ENCODE measurements at regions not wholly inside any gene's neighbourhood (a gene's known extent, or its start where the extent isn't known, plus 50 kb on each side); places are given as distances from the start of the nearest gene placed in this dataset.

DNA sequence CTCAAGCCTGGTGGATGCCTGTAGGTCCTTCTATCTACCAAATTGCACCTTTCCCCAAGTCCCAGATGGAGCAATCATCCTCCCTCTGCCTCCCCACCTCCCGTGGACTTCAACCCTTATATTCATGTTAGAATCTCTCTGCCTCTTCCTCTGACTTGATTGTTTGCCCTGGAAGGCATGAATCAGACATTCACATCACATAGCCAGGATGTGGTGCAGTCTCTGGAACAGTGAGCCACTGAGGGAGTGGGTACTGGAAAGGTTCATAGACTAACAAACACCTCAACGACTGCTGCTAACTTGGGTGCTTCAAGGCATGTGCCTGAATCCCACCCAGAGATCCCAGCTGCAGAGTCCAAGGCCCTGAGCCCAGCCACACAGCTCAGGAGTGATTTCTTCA, 494.0 kb downstream of the TNS3 start:
- no peak for ATAC-seq (ENCODE audit: low read depth in 2 of 2)
- Mint-ChIP-seq H3K4me1 (no peaks in the 10 kb centered on the region), H3K4me3 (peak overlapping the region in 1 of 4 donors; percentile 21), H3K27me3 (no peaks in the 10 kb centered on the region), H3K27ac (no peak overlapping the region), H3K9me3 (peaks cover 0 to 4% (median 0%) of the 10 kb centered on the region in 7 donors), H3K36me3 (no peaks in the 10 kb centered on the region)
- no peaks in the 10 kb centered on the region for H3K4me1 ChIP-seq (ENCODE audit: control insufficient read depth, insufficient read depth, low read length, poor library complexity, severe bottlenecking)
- DNase-seq, result no peak
- no peak overlapping the region for H3K27ac ChIP-seq (ENCODE audit: insufficient read depth, low read length, poor library complexity, severe bottlenecking)
- H3K27me3 ChIP-seq (ENCODE audit: control insufficient read depth, insufficient read depth, low read length), result no peaks in the 10 kb centered on the region
- no peaks in the 10 kb centered on the region for H3K9me3 ChIP-seq (ENCODE audit: control insufficient read depth in 2 of 2, low read length in 2 of 2)
- H3K36me3 ChIP-seq (ENCODE audit: control insufficient read depth, insufficient read depth, low read length), result no peaks in the 10 kb centered on the region
- no peak overlapping the region for H3K4me3 ChIP-seq (ENCODE audit: low read depth, low read length)

DNA sequence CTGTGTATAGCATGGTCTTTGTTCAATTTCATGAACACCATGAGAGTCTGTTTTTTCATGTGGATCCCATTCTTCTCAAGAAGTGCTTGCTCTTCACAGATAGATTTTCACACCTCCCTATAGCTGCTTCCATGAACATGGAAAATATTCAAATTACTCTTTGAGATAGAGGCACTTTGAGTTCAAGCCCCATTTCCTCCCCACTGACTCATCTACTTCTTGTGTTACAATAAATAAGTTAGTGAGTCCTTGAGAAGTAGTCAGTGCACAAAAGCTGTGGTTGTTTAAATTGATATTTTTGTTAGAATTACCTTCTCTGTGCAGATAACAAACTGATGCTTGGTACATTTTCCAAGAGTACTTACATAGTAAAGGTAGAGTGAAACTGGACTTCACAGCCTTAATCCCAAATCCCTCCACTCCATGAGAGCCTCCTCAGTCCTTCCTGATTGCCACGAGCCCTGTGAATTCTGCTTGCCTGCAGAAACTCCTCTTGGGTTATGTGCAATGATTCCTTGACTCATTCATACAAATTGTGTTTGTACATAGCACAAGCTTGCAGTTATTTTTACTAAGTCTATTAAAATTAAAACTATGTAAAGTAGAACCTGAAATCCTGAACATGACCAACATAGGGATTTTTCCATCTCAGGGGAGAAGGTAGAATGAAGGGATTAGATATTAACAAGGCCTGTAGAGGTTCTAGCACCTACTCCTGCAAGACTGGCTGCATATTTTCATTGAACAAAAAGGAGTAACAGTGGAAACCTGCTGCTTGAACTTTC, 496.2 kb downstream of the TNS3 start:
- Histone ChIP-seq H3K9me3 (ENCODE audit: control insufficient read depth in 2 of 2, low read length in 2 of 2) (no peaks in the 10 kb centered on the region), H3K36me3 (ENCODE audit: control insufficient read depth, insufficient read depth, low read length) (no peaks in the 10 kb centered on the region), H3K4me3 (ENCODE audit: low read depth, low read length) (no peak overlapping the region), H3K27ac (ENCODE audit: insufficient read depth, low read length, poor library complexity, severe bottlenecking) (no peak overlapping the region), H3K4me1 (ENCODE audit: control insufficient read depth, insufficient read depth, low read length, poor library complexity, severe bottlenecking) (no peaks in the 10 kb centered on the region), H3K27me3 (ENCODE audit: control insufficient read depth, insufficient read depth, low read length) (no peaks in the 10 kb centered on the region)
- no peaks in the 10 kb centered on the region for H3K27me3 Mint-ChIP-seq
- no peaks in the 10 kb centered on the region for H3K36me3 Mint-ChIP-seq
- ATAC-seq (ENCODE audit: low read depth in 2 of 2) (no peak), DNase-seq (no peak)
- H3K27ac Mint-ChIP-seq, result no peak overlapping the region
- H3K4me3 Mint-ChIP-seq, result no peak overlapping the region
- no peaks in the 10 kb centered on the region for H3K4me1 Mint-ChIP-seq
- peaks cover 0 to 2% (median 0%) of the 10 kb centered on the region in 7 donors for H3K9me3 Mint-ChIP-seq

DNA sequence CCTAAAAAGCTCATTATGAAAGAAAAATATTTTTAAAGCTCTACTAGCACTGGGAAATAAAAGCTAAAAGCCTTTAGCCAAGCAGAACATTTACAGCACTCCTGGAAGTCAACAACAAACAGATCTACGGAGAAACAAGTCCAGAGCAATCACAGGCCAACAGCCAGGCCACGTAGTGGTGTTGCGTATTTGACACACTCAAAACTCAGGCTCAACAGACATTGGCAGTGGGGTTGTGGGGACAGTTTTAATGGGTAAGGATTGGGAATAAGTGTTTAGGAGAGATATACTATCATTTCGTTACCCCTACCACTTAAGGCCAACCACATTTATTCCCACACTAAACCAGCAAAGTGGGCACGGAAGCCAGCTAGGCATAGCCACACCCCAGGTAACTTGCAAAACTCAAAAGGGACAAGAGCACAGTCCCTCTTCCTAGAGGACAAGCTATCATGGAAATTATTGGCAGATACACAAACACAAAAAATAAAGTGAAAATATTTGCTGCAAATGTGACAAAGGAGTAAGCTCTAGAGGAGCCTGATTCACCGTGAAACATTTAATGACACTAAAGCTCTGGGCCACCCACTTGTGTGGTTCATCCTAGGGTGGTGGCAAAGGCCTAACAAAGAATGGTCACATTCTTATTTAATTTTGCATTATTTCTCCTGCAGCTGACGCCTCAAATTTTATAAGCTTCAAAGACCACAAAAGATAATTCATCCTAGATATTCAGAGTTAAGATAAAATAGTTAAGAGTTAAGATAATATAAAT, 498.2 kb downstream of the TNS3 start:
- no peaks in the 10 kb centered on the region for H3K36me3 ChIP-seq (ENCODE audit: control insufficient read depth, insufficient read depth, low read length)
- no peaks in the 10 kb centered on the region for H3K27me3 ChIP-seq (ENCODE audit: control insufficient read depth, insufficient read depth, low read length)
- no peaks in the 10 kb centered on the region for H3K36me3 Mint-ChIP-seq
- no peak overlapping the region for H3K4me3 Mint-ChIP-seq
- no peaks in the 10 kb centered on the region for H3K27me3 Mint-ChIP-seq
- H3K4me1 ChIP-seq (ENCODE audit: control insufficient read depth, insufficient read depth, low read length, poor library complexity, severe bottlenecking), result no peaks in the 10 kb centered on the region
- H3K4me3 ChIP-seq (ENCODE audit: low read depth, low read length), result no peak overlapping the region
- ATAC-seq (ENCODE audit: low read depth in 2 of 2) (no peak), DNase-seq (no peak)
- H3K4me1 Mint-ChIP-seq, result no peaks in the 10 kb centered on the region
- no peaks in the 10 kb centered on the region for H3K9me3 ChIP-seq (ENCODE audit: control insufficient read depth in 2 of 2, low read length in 2 of 2)
- H3K27ac ChIP-seq (ENCODE audit: insufficient read depth, low read length, poor library complexity, severe bottlenecking), result no peak overlapping the region
- H3K9me3 Mint-ChIP-seq, result peaks cover 0 to 2% (median 0%) of the 10 kb centered on the region in 7 donors
- H3K27ac Mint-ChIP-seq, result no peak overlapping the region

DNA sequence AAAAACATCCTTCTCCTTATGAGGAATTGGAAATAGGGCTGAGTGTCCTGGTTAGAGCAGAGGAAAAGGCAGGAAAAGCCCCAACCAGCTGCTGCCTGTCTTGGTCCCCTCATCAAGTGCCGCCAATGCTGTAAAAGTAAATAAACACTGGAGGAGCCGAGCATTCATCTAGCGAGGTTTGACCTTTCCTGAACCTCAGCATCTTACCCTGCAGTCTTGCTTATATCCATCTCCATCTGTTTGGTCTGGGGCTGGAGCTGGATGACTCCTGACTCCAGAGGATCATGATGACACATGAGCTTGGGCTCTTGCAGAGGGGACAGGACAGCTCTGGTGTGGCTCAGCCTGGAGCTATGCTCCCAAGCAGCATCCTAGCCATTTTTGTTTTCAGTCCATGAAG, 501.1 kb downstream of the TNS3 start:
- H3K27me3 Mint-ChIP-seq, result no peaks in the 10 kb centered on the region

GRCh38 chr7:47078241-47078640, 503.7 kb downstream of the TNS3 start:
- H3K9me3 Mint-ChIP-seq, result peaks cover 0 to 4% (median 0%) of the 10 kb centered on the region in 7 donors
- H3K27ac Mint-ChIP-seq, result no peak overlapping the region
- no peaks in the 10 kb centered on the region for H3K36me3 ChIP-seq (ENCODE audit: control insufficient read depth, insufficient read depth, low read length)
- DNase-seq (no peak), ATAC-seq (ENCODE audit: low read depth in 2 of 2) (no peak)
- H3K36me3 Mint-ChIP-seq, result no peaks in the 10 kb centered on the region
- no peak overlapping the region for H3K4me3 ChIP-seq (ENCODE audit: low read depth, low read length)
- no peak overlapping the region for H3K27ac ChIP-seq (ENCODE audit: insufficient read depth, low read length, poor library complexity, severe bottlenecking)
- H3K27me3 ChIP-seq (ENCODE audit: control insufficient read depth, insufficient read depth, low read length), result no peaks in the 10 kb centered on the region
- H3K9me3 ChIP-seq (ENCODE audit: control insufficient read depth in 2 of 2, low read length in 2 of 2), result no peaks in the 10 kb centered on the region
- H3K4me1 ChIP-seq (ENCODE audit: control insufficient read depth, insufficient read depth, low read length, poor library complexity, severe bottlenecking), result no peaks in the 10 kb centered on the region
- H3K27me3 Mint-ChIP-seq, result no peaks in the 10 kb centered on the region
- no peaks in the 10 kb centered on the region for H3K4me1 Mint-ChIP-seq
- no peak overlapping the region for H3K4me3 Mint-ChIP-seq

More for the DNA sequence above, 501.1 kb downstream of the TNS3 start:
- Mint-ChIP-seq H3K36me3 (no peaks in the 10 kb centered on the region), H3K4me3 (no peak overlapping the region), H3K27ac (no peak overlapping the region), H3K4me1 (no peaks in the 10 kb centered on the region), H3K9me3 (peaks cover 0 to 2% (median 0%) of the 10 kb centered on the region in 7 donors)
- no peak for ATAC-seq (ENCODE audit: low read depth in 2 of 2)
- H3K36me3 ChIP-seq (ENCODE audit: control insufficient read depth, insufficient read depth, low read length), result no peaks in the 10 kb centered on the region
- no peaks in the 10 kb centered on the region for H3K27me3 ChIP-seq (ENCODE audit: control insufficient read depth, insufficient read depth, low read length)
- H3K4me1 ChIP-seq (ENCODE audit: control insufficient read depth, insufficient read depth, low read length, poor library complexity, severe bottlenecking), result no peaks in the 10 kb centered on the region
- H3K27ac ChIP-seq (ENCODE audit: insufficient read depth, low read length, poor library complexity, severe bottlenecking), result no peak overlapping the region
- DNase-seq, result no peak
- H3K4me3 ChIP-seq (ENCODE audit: low read depth, low read length), result no peak overlapping the region
- no peaks in the 10 kb centered on the region for H3K9me3 ChIP-seq (ENCODE audit: control insufficient read depth in 2 of 2, low read length in 2 of 2)

- no peak overlapping the region for H3K4me3 Mint-ChIP-seq
- no peaks in the 10 kb centered on the region for H3K9me3 ChIP-seq (ENCODE audit: control insufficient read depth in 2 of 2, low read length in 2 of 2)
- H3K9me3 Mint-ChIP-seq, result peaks cover 0 to 7% (median 0%) of the 10 kb centered on the region in 7 donors
- no peak overlapping the region for H3K4me3 ChIP-seq (ENCODE audit: low read depth, low read length)
- no peaks in the 10 kb centered on the region for H3K27me3 Mint-ChIP-seq
- no peaks in the 10 kb centered on the region for H3K4me1 ChIP-seq (ENCODE audit: control insufficient read depth, insufficient read depth, low read length, poor library complexity, severe bottlenecking)
- H3K27ac Mint-ChIP-seq, result no peak overlapping the region
- no peaks in the 10 kb centered on the region for H3K27me3 ChIP-seq (ENCODE audit: control insufficient read depth, insufficient read depth, low read length)
- ATAC-seq (ENCODE audit: low read depth in 2 of 2) (no peak), DNase-seq (no peak)
- H3K36me3 Mint-ChIP-seq, result no peaks in the 10 kb centered on the region
- no peaks in the 10 kb centered on the region for H3K36me3 ChIP-seq (ENCODE audit: control insufficient read depth, insufficient read depth, low read length)
- H3K27ac ChIP-seq (ENCODE audit: insufficient read depth, low read length, poor library complexity, severe bottlenecking), result no peak overlapping the region
- no peaks in the 10 kb centered on the region for H3K4me1 Mint-ChIP-seq
These were observed 507.2 kb downstream of the TNS3 start for GRCh38 chr7:47074702-47075153.

GRCh38 chr7:47073284-47073683, 508.6 kb downstream of the TNS3 start:
- ATAC-seq (ENCODE audit: low read depth in 2 of 2) (no peak), DNase-seq (no peak)
- Mint-ChIP-seq H3K36me3 (no peaks in the 10 kb centered on the region), H3K27me3 (no peaks in the 10 kb centered on the region), H3K27ac (no peak overlapping the region), H3K4me1 (no peaks in the 10 kb centered on the region), H3K4me3 (no peak overlapping the region), H3K9me3 (peaks cover 0 to 7% (median 0%) of the 10 kb centered on the region in 7 donors)
- Histone ChIP-seq H3K4me3 (ENCODE audit: low read depth, low read length) (no peak overlapping the region), H3K4me1 (ENCODE audit: control insufficient read depth, insufficient read depth, low read length, poor library complexity, severe bottlenecking) (no peaks in the 10 kb centered on the region), H3K27me3 (ENCODE audit: control insufficient read depth, insufficient read depth, low read length) (no peaks in the 10 kb centered on the region), H3K9me3 (ENCODE audit: control insufficient read depth in 2 of 2, low read length in 2 of 2) (no peaks in the 10 kb centered on the region), H3K27ac (ENCODE audit: insufficient read depth, low read length, poor library complexity, severe bottlenecking) (no peak overlapping the region), H3K36me3 (ENCODE audit: control insufficient read depth, insufficient read depth, low read length) (no peaks in the 10 kb centered on the region)
